CD8-positive, alpha-beta memory T cell (primary cell): ENCODE measurements at regions not wholly inside any gene's neighbourhood (a gene's known extent, or its start where the extent isn't known, plus 50 kb on each side); places are given as distances from the start of the nearest gene placed in this dataset.
"Not testable (repeated sequence)": the region's sequence is repeated elsewhere in the genome, so short reads cannot be mapped to it uniquely, and the experiment has no call there.

ENCODE experiments used
- CTCF ChIA-PET: fragments of 350-600 bp; sonication (Branson Sonifier 250); formaldehyde crosslinking; loops from one replicate; lab custom pipeline; 2021; ENCODE audit warnings: antibody characterized with exemption; lab: Charles Lee
- POLR2A ChIA-PET: fragments of 350-600 bp; sonication (Branson Sonifier 250); formaldehyde crosslinking; loops from one replicate; lab custom pipeline; 2021; ENCODE audit warnings: antibody characterized with exemption; lab: Charles Lee
- DNase-seq, 5 donors: peaks; one replicate each; pipeline versions ENCODE4 v3.0.0 to v3.0.0-alpha.2; 2020 to 2022; ENCODE audit warnings: mixed read lengths in 1 of 5
- H3K27ac ChIP-seq: one replicate; pipeline ENCODE4 v1.7.0; 2013; ENCODE audit warnings: low read depth, mild to moderate bottlenecking, low read length, moderate library complexity
- H3K27me3 ChIP-seq: 2 replicates; pipeline ENCODE4 v1.7.0; 2013; ENCODE audit warnings: low read length, mild to moderate bottlenecking; ENCODE audit not compliant: insufficient read depth, poor library complexity, severe bottlenecking
- H3K36me3 ChIP-seq: 2 replicates; pipeline ENCODE4 v1.7.0; 2013; ENCODE audit warnings: mild to moderate bottlenecking, low read length, moderate library complexity; ENCODE audit not compliant: insufficient read depth
- H3K4me1 ChIP-seq: 2 replicates; pipeline ENCODE4 v1.7.0; 2013; ENCODE audit warnings: mild to moderate bottlenecking, low read length, moderate library complexity; ENCODE audit not compliant: insufficient read depth
- H3K4me3 ChIP-seq: 2 replicates; pipeline ENCODE4 v1.7.0; 2013; ENCODE audit warnings: mild to moderate bottlenecking, low read length
- H3K9me3 ChIP-seq: 2 replicates; pipeline ENCODE4 v1.7.0; 2013; ENCODE audit warnings: mild to moderate bottlenecking, low read length
- H3K27ac Mint-ChIP-seq, 8 donors: one replicate each; pipeline ENCODE4 v1.8.0; 2020 to 2021; ENCODE audit warnings: mixed read lengths in 8 of 8, mild to moderate bottlenecking in 6 of 8, inconsistent platforms in 3 of 8, moderate library complexity in 3 of 8
- H3K27me3 Mint-ChIP-seq, 2 donors: one replicate each; pipeline ENCODE4 v1.8.0; 2020 to 2021; ENCODE audit warnings: mixed read lengths in 2 of 2, mild to moderate bottlenecking in 1 of 2, moderate library complexity in 1 of 2
- H3K36me3 Mint-ChIP-seq, 3 donors: one replicate each; pipeline ENCODE4 v1.8.0; 2020 to 2021; ENCODE audit warnings: mixed read lengths in 3 of 3, inconsistent platforms in 1 of 3, mild to moderate bottlenecking in 1 of 3
- H3K4me1 Mint-ChIP-seq, 3 donors: one replicate each; pipeline ENCODE4 v1.8.0; 2020 to 2021; ENCODE audit warnings: mixed read lengths in 3 of 3, inconsistent platforms in 1 of 3, mild to moderate bottlenecking in 1 of 3
- H3K4me3 Mint-ChIP-seq, 7 donors: one replicate each; pipeline ENCODE4 v1.8.0; 2020 to 2021; ENCODE audit warnings: mixed read lengths in 7 of 7, mild to moderate bottlenecking in 6 of 7, moderate library complexity in 4 of 7, inconsistent platforms in 2 of 7
- H3K9me3 Mint-ChIP-seq, 5 donors: one replicate each; pipeline ENCODE4 v1.8.0; 2020 to 2022; ENCODE audit warnings: mixed read lengths in 5 of 5, mild to moderate bottlenecking in 3 of 5, moderate library complexity in 2 of 5, inconsistent platforms in 1 of 5

DNA sequence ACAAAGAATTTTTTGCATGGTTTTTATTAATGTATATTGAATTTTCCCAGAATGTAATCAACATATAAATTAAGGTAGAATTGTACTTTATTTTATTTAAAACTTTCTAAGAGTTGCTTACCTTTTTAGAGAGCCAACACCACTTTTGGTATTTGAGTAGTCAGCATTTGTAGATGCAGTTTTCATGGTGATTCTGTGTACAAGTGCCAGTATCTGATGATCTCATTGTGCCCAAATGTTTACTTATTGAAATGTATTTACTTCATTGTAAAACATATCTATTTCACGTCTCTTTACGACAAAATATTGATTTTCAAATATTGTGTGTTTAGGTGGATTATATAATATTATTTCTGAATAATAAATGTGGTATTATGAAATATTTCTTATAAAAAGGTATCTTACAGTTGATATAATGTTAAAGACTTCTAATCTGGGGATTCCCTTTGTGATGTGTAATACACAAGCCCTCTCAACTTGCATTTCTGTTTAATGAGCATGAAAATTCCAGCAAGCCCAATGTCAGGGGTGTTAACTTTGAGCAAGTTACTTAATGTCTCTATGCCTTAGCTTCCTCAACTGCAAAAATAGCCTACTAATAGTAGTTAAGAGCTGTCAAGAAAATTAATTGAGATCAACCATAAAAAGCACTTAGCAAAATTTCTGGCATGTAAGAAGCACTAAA, 141.8 kb upstream of the ZNF648 start:
- no peak overlapping the region for H3K27ac Mint-ChIP-seq

GRCh38 chr1:182201490-182201889, 140.0 kb upstream of the ZNF648 start:
- H3K27ac Mint-ChIP-seq, H3K4me3 Mint-ChIP-seq, H3K4me3 ChIP-seq, DNase-seq, H3K27me3 Mint-ChIP-seq, H3K36me3 Mint-ChIP-seq, H3K27me3 ChIP-seq, H3K9me3 ChIP-seq, H3K4me1 ChIP-seq, H3K9me3 Mint-ChIP-seq, H3K36me3 ChIP-seq, CTCF ChIA-PET, H3K4me1 Mint-ChIP-seq, H3K27ac ChIP-seq: not testable (repeated sequence)
- POLR2A ChIA-PET: interaction anchor here (0.6 kb wide), 1 partner anchor 16 kb away, joined by 3 read pairs; no protein-coding TSS in a partner anchor

More for the DNA sequence above, 141.8 kb upstream of the ZNF648 start:
- Mint-ChIP-seq H3K36me3 (no peaks in the 10 kb centered on the region), H3K4me1 (peaks cover 0 to 6% (median 0%) of the 10 kb centered on the region in 3 donors), H3K27me3 (peaks cover 1 to 5% of the 10 kb centered on the region in 2 donors), H3K9me3 (peaks cover 0 to 4% (median 0%) of the 10 kb centered on the region in 5 donors), H3K4me3 (no peak overlapping the region)
- ChIA-PET CTCF (no interaction called here), POLR2A (no interaction called here)
- no peak for DNase-seq
- H3K36me3 ChIP-seq: no peaks in the 10 kb centered on the region
- no peaks in the 10 kb centered on the region for H3K27me3 ChIP-seq
- no peak overlapping the region for H3K4me3 ChIP-seq
- H3K27ac ChIP-seq: no peak overlapping the region
- H3K4me1 ChIP-seq: no peaks in the 10 kb centered on the region
- no peaks in the 10 kb centered on the region for H3K9me3 ChIP-seq

GRCh38 chr1:182200025-182200812, 138.7 kb upstream of the ZNF648 start:
- Mint-ChIP-seq H3K36me3 (peaks cover 0 to 7% (median 0%) of the 10 kb centered on the region in 3 donors), H3K27me3 (peaks cover 1 to 8% of the 10 kb centered on the region in 2 donors), H3K4me3 (no peak overlapping the region), H3K4me1 (no peaks in the 10 kb centered on the region), H3K27ac (no peak overlapping the region), H3K9me3 (peaks cover 0 to 5% (median 0%) of the 10 kb centered on the region in 5 donors)
- no peaks in the 10 kb centered on the region for H3K27me3 ChIP-seq
- no peaks in the 10 kb centered on the region for H3K9me3 ChIP-seq
- H3K27ac ChIP-seq: no peak overlapping the region
- H3K4me3 ChIP-seq: no peak overlapping the region
- ChIA-PET POLR2A (no interaction called here), CTCF (interaction anchor here (1.1 kb wide), 1 partner anchor 60 kb away, joined by 4 read pairs; no protein-coding TSS in a partner anchor)
- DNase-seq: no peak
- H3K4me1 ChIP-seq: no peaks in the 10 kb centered on the region
- H3K36me3 ChIP-seq: no peaks in the 10 kb centered on the region

DNA sequence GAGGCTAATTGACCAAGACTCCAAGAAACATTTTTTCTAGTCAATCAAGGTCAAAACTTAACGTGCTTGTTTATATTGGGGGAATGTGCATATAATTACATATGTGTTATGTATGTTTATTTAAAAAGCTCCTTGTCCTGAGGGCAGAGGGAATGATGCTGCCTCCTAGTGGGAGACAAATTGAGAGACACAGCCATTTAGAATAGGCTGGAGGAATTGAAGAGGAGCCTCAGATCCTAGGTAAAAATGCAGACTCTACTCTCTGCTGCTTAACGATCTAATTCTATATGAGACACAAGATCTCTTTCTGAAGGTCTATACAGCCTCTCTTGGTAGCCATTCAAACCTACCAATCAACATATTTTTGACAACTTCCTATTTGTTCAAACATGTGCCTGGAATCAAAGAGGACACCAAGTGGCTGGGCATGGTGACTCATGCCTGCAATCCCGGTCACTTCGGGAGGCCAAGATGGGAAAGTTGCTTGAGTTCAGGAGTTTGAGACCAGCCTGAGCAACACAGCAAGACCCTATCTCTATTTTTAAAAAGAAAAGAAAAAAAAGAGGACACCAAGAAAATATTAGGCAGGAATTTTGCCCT, 136.6 kb upstream of the ZNF648 start:
- no peak for DNase-seq
- Mint-ChIP-seq H3K36me3 (peaks cover 0 to 7% (median 0%) of the 10 kb centered on the region in 3 donors), H3K27me3 (peaks cover 1 to 9% of the 10 kb centered on the region in 2 donors), H3K27ac (no peak overlapping the region), H3K4me1 (no peaks in the 10 kb centered on the region), H3K9me3 (peaks cover 0 to 2% (median 0%) of the 10 kb centered on the region in 5 donors), H3K4me3 (no peak overlapping the region)
- CTCF ChIA-PET: no interaction called here
- no peaks in the 10 kb centered on the region for H3K36me3 ChIP-seq
- no peak overlapping the region for H3K4me3 ChIP-seq
- no peaks in the 10 kb centered on the region for H3K4me1 ChIP-seq
- no peaks in the 10 kb centered on the region for H3K9me3 ChIP-seq
- POLR2A ChIA-PET: no interaction called here
- no peaks in the 10 kb centered on the region for H3K27me3 ChIP-seq
- H3K27ac ChIP-seq: no peak overlapping the region

DNA sequence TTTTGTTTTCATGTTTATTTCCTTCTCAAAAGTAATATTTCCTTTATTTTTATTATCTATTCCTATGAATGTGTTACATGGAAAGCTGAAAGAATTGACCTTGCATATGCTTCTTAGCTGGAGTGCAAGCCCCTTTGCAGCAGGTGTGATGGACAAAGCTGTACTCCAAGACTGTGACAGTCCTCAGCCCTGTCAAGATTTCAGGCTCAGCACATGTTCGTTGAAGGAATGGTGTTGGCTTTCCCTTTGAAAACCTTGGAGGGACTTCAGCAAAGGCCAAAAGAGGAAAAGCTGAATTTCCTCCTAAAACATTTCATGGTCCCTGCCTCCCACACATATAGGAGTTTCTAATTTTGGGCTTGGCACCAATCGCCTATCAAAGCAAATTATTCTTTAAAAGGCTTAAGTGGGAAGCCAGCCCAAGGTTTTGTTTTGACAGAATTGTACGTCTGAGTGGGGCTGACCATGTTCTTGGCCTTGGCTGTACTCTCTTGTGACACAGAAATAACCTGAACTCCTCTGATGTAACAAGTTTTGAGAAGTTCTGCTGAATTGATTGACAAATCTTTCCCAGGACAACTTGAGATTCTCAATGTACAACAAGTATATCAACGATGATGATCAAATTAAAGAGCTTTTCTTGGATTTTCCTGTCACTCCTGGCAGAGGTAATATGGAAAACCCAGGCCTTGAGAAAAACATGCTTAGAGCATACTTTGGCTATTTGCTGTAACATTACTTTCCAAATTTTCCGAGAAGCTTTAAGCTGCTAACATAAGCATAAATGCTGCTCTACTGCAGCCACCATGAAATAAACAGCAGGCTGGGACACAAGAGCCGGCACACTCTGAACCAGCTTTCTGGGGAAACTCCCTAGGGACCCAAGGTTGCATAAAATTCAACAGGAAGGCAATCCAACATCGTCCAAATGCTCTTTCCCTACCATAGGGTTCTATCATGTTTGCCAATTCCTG, 135.7 kb upstream of the ZNF648 start:
- Histone ChIP-seq H3K36me3 (no peaks in the 10 kb centered on the region), H3K9me3 (no peaks in the 10 kb centered on the region), H3K4me1 (no peaks in the 10 kb centered on the region), H3K4me3 (no peak overlapping the region), H3K27ac (no peak overlapping the region), H3K27me3 (no peaks in the 10 kb centered on the region)
- H3K27ac Mint-ChIP-seq: no peak overlapping the region
- ChIA-PET CTCF (no interaction called here), POLR2A (no interaction called here)
- H3K27me3 Mint-ChIP-seq: peaks cover 1 to 15% of the 10 kb centered on the region in 2 donors
- no peaks in the 10 kb centered on the region for H3K4me1 Mint-ChIP-seq
- no peak for DNase-seq
- peaks cover 0 to 2% (median 0%) of the 10 kb centered on the region in 5 donors for H3K9me3 Mint-ChIP-seq
- H3K4me3 Mint-ChIP-seq: no peak overlapping the region
- H3K36me3 Mint-ChIP-seq: peaks cover 0 to 7% (median 0%) of the 10 kb centered on the region in 3 donors

DNA sequence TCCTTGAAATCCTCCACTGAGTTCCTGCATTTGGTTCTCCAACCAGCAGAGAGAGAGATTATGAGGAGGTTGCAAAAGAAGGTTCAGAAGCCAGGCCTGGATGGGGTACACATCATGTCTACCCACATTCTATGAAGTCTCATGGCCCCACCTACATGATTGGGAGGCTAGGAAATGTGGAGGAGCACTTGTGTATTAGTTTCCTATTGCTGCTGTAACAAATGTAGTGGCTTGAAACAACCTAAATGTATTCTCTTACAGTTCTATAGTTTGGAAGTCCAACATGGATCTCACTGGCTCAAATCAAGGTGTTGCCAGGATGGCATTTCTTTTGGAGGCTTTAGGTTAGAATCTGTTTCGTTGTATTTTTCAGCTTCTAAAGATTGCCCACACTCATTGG, 134.2 kb upstream of the ZNF648 start:
- Mint-ChIP-seq H3K4me1 (no peaks in the 10 kb centered on the region), H3K36me3 (peaks cover 0 to 7% (median 0%) of the 10 kb centered on the region in 3 donors), H3K27ac (no peak overlapping the region), H3K9me3 (peaks cover 0 to 2% (median 0%) of the 10 kb centered on the region in 5 donors), H3K27me3 (peaks cover 2 to 22% of the 10 kb centered on the region in 2 donors), H3K4me3 (no peak overlapping the region)
- CTCF ChIA-PET: no interaction called here
- Histone ChIP-seq H3K27me3 (no peaks in the 10 kb centered on the region), H3K4me1 (no peaks in the 10 kb centered on the region), H3K9me3 (no peaks in the 10 kb centered on the region), H3K4me3 (no peak overlapping the region), H3K27ac (no peak overlapping the region), H3K36me3 (no peaks in the 10 kb centered on the region)
- POLR2A ChIA-PET: no interaction called here
- DNase-seq: no peak

- peaks cover 0 to 7% (median 0%) of the 10 kb centered on the region in 3 donors for H3K36me3 Mint-ChIP-seq
- H3K9me3 Mint-ChIP-seq: peaks cover 0 to 2% (median 0%) of the 10 kb centered on the region in 5 donors
- H3K4me3 Mint-ChIP-seq: no peak overlapping the region
- Histone ChIP-seq H3K27me3 (no peaks in the 10 kb centered on the region), H3K4me3 (no peak overlapping the region), H3K27ac (no peak overlapping the region), H3K36me3 (no peaks in the 10 kb centered on the region), H3K4me1 (no peaks in the 10 kb centered on the region), H3K9me3 (no peaks in the 10 kb centered on the region)
- no peak for DNase-seq
- H3K4me1 Mint-ChIP-seq: no peaks in the 10 kb centered on the region
- ChIA-PET POLR2A (interaction anchor here (0.6 kb wide), 1 partner anchor 14 kb away, joined by 3 read pairs; no protein-coding TSS in a partner anchor), CTCF (no interaction called here)
- peaks cover 2 to 17% of the 10 kb centered on the region in 2 donors for H3K27me3 Mint-ChIP-seq
- no peak overlapping the region for H3K27ac Mint-ChIP-seq
These were observed 132.5 kb upstream of the ZNF648 start for GRCh38 chr1:182193908-182194550.
